ENCODE measurements at regions not wholly inside any gene's neighbourhood (a gene's known extent, or its start where the extent isn't known, plus 50 kb on each side); places are given as distances from the start of the nearest gene placed in this dataset.
"Not testable (repeated sequence)": the region's sequence is repeated elsewhere in the genome, so short reads cannot be mapped to it uniquely, and the experiment has no call there.

DNA sequence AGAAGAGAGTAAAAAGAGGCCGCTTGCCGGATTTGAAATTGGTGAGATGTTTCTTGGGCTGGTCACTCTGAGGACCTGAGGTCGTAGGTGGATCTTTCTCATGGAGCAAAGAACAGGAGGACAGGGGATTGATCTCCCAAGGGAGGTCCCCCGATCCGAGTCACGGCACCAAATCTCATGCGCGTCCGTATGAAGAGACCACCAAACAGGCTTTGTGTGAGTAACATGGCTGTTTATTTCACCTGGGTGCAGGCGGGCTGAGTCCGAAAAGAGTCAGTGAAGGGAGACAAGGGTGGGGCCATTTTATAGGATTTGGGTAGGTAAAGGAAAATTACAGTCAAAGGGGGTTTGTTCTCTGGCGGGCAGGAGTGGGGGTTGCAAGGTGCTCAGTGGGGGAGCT, 803.6 kb upstream of the ID2 start:
- TF ChIP-seq, protein P1, sequence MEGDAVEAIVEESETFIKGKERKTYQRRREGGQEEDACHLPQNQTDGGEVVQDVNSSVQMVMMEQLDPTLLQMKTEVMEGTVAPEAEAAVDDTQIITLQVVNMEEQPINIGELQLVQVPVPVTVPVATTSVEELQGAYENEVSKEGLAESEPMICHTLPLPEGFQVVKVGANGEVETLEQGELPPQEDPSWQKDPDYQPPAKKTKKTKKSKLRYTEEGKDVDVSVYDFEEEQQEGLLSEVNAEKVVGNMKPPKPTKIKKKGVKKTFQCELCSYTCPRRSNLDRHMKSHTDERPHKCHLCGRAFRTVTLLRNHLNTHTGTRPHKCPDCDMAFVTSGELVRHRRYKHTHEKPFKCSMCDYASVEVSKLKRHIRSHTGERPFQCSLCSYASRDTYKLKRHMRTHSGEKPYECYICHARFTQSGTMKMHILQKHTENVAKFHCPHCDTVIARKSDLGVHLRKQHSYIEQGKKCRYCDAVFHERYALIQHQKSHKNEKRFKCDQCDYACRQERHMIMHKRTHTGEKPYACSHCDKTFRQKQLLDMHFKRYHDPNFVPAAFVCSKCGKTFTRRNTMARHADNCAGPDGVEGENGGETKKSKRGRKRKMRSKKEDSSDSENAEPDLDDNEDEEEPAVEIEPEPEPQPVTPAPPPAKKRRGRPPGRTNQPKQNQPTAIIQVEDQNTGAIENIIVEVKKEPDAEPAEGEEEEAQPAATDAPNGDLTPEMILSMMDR (IDR thresholded peaks at IDR 0.05) = not testable (repeated sequence)
- not testable (repeated sequence) for TF ChIP-seq POLR2A (IDR thresholded peaks at IDR 0.05)

All from heart left ventricle (tissue), 13 donors.